GM18873 (cell line): ENCODE measurements at regions not wholly inside any gene's neighbourhood (a gene's known extent, or its start where the extent isn't known, plus 50 kb on each side); places are given as distances from the start of the nearest gene placed in this dataset.
"Not testable (repeated sequence)": the region's sequence is repeated elsewhere in the genome, so short reads cannot be mapped to it uniquely, and the experiment has no call there.

Source experiments
- ATAC-seq: cut with Tn5 transposase; IDR thresholded peaks from one replicate; pipeline ENCODE4 v1.9.1; 2021; ENCODE audit warnings: mild to moderate bottlenecking, moderate library complexity, moderate number of reproducible peaks; ENCODE audit not compliant: unreplicated experiment, low FRiP score

DNA sequence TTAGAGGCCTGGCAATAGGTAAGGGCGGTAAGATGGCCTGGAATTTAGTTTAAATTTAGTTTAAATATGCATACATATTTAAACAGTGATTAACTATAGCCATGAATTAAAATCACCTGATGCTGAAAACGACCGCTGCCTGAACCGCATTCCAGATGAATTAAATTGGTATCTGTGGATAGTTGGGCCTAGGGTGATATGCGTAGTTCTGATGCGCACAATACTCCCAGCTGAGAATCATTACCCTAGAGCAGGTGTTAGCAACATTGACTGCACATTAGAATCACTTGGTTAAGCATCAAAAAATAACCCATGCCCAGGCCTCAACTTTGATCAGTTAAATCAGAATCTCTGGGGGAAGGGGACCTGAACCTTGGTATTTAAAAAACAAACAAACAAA lies 432.4 kb downstream of the GBA3 start:
- ATAC-seq = no peak

GRCh38 chr4:23122666-23123400 lies 430.1 kb downstream of the GBA3 start:
- ATAC-seq = no peak

DNA sequence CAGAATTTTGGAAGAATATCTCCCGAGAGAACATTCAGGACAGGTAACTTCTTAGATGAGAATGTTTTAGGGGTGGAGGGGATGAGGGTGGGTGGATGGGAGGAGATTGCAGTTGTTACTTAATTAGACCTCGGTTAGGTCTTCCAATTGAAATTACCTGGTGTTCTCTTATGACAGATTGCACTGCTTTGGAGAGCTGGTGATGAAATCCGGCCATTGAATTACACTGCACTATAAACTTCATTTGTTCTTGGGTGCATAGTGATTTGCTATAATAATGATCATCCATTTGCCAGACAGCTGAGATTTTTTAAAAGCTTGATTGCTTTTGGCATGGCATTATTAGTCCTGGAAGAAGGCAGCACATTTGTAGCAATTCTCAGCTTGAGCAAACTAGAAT lies 427.6 kb downstream of the GBA3 start:
- ATAC-seq = no peak

DNA sequence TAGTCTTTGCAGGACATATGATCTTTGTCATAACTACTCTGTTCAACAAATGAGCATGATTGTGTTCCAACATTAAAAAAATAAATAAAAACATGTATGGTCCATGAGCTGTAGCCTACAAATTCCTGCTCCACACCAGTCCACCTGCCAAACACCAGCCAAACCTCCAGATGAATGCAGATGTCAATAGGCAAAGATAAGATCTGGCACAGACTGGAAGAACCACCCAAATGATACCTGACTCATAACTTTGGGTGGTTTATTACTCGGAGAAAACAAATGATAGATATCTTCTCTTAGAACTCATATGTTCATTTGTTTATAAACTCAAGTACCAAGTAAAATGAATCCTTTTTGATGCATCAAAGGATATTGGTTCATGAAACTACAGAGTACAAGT lies 425.1 kb downstream of the GBA3 start:
- no peak for ATAC-seq

- ATAC-seq = no peak
Measured at GRCh38 chr4:23114538-23114937, 421.8 kb downstream of the GBA3 start.

GRCh38 chr4:23113104-23113503 lies 420.4 kb downstream of the GBA3 start:
- no peak for ATAC-seq

- no peak for ATAC-seq
Measured at GRCh38 chr4:23106516-23106915, 413.8 kb downstream of the GBA3 start.

- ATAC-seq = no peak
Measured at GRCh38 chr4:23105759-23106370, 413.1 kb downstream of the GBA3 start.

DNA sequence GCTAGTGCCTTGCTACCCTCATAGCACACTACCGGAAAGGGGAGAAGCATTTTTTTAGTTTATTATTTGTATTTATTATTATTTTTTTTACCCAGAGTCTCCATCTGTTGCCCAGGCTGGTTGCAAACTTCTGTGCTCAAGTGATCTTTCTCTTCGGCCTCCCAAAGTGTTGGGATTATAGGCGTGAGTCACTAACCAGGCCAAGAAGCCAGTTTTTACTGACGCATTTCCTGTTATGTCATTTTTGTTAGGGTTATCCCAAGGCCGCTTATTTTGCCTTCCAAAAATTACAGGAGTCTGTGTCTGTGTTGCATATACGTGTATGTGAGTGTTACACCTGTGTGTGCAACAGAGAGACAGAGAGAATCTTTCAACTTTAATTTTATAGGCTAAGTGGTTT lies 404.5 kb downstream of the GBA3 start:
- ATAC-seq = no peak

DNA sequence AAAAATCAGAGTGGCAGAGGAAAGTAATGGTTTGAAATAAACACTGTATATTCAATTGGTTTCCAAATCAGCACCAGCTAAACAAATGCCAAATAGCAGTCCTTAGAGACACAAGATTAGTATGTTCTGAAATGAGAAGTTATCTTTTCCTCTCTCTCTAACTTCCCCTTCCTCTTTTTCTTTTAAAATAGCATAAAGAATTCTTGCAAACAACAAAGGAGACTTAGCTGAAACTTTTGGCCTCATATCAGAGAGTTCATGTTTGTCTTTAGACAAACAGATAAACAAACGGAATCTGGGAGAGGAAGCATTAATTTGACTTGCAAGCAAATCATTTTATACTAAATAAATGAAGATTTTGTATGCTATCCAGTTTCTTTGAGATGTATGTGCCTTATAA lies 399.0 kb downstream of the GBA3 start:
- ATAC-seq = no peak

GRCh38 chr4:23085249-23085568 lies 392.5 kb downstream of the GBA3 start:
- no peak for ATAC-seq

DNA sequence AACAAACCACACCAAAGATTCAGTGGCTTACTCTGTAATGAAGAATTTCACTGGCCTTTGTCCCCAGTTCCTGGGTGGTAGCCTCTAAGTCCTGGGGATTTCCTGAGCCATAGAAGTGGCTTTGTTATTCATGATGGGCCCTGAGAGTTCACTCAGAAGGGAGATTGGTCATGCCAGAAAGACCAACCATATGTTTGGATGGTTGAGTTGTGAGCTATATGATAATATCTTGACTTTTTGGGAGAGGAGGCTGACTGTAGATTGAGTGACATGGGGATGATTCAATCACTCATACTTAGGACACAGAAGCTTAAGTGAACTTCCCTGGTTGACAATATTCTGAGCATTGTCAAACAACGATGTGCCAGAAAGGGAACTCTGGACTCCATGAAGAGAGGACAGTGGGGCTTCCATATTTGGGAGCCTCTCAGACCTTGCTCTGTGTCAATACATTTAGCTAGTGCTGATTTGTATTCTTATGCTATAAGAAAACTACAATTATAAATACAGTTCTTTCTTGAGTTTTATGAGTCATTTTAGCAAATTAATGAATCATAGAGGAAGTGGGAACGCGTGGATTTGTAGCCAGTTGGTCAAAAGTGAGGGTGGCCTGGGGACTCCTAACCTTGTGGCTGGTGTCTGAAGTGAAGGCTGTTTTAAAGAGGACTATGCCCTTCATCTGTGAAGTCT lies 392.0 kb downstream of the GBA3 start:
- no peak for ATAC-seq

GRCh38 chr4:23083391-23083790 lies 390.7 kb downstream of the GBA3 start:
- no peak for ATAC-seq

DNA sequence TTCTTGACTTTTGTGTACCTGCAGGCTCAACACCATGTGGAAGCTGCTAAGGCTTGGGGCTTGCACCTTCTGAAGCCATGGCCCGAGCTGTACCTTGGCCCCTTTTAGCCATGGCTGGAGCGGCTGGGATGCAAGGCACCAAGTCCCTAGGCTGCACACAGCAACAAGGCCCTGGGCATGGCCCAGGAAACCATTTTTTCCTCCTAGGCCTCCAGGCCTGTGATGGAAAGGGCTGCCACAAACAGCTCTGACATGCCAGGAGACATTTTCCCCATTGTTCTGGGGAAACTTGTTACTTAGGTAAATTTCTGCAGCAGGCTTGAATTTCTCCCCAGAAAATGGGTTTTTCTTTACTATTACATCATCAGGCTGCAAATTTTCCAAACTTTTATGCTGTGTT lies 387.4 kb downstream of the GBA3 start:
- ATAC-seq = not testable (repeated sequence)

DNA sequence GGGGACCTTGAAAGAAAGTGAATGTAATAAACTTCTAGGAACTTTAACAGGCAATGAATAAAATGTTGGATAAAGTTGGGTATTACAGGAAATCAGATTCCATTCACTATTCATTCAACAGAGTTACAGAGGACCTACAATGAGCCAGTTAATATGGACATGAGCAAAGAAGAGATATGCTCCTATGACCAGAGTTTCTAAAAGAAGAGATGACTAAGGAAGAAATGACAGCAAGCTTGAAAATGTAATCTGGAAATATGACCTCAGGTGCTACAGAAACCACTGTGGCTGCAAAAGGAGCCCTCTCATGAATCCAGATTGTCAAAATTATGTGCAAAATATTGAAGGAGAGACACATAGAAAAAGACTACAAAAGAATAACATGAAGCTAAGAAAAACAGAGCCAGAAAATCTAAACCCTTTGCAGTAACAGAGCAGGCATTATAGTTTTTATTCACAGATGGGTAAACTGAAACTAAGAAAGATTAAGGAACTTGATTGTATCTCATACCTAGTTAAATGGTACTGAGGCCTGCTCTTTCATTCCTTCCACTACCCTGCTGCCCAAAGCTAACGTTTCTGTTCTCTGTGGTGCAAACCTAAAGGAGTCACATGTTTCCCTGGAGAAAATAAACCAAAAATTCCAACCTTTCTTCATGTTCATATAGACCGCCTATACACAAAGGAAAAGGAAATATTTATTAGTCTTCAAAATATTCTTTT lies 378.3 kb downstream of the GBA3 start:
- no peak for ATAC-seq

GRCh38 chr4:23068756-23069155 lies 376.0 kb downstream of the GBA3 start:
- no peak for ATAC-seq

GRCh38 chr4:23068287-23068686 lies 375.6 kb downstream of the GBA3 start:
- no peak for ATAC-seq

- ATAC-seq = no peak
Measured at GRCh38 chr4:23062188-23062587, 369.5 kb downstream of the GBA3 start.

DNA sequence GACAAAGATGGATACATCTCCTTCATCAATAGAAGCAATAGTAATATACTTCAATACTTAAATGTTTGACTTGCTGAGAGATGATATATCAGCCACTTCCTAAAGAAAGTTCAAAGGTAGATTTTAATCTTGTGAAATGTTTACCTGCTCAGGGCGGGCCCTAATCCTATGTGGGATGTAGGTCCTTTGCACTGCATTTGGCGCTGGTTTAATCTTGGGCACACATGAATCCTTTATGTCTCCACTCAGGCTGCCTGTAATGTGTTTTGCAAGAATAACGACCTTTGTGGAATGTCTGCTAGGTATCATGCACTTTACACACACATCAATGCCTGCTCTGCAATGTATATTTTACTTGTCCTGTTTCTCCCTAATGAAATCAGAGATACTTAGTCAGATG lies 368.7 kb downstream of the GBA3 start:
- ATAC-seq = no peak

- no peak for ATAC-seq
Measured at GRCh38 chr4:23060776-23061175, 368.0 kb downstream of the GBA3 start.

GRCh38 chr4:23058165-23058776 lies 365.5 kb downstream of the GBA3 start:
- no peak for ATAC-seq
